ENCODE measurements at regions not wholly inside any gene's neighbourhood (a gene's known extent, or its start where the extent isn't known, plus 50 kb on each side); places are given as distances from the start of the nearest gene placed in this dataset.

DNA sequence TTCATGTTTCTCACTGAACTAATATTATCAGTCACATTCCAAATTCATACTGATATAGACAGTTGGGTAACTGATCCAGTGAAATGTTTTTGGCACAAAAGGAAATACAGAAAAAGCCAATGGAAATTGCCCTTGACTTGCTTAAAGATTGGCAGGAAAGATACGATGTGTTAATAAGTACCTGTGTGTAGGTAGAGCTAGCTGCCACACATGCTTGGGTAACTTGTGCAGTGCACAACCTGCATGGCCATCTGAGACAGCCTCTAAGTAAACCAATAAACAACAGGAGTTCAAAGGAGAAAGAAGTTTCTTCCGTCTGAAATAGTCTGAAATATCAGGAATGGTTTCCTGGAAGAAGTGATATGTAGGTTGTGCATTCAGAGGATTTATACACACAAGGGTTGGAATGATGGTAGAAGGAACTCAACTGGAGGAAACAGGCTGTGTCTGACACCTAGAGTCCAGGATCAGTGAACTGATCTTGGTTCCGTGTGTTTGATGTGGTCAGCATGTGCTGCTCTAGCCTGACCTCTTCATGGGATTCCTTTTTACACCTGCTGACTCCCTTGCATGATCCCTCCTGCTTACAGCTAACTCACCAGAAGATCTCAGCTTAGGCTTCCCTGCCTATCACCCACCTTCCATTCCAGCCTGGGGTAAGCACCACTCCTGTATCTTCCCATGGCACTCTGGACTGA lies 81.4 kb upstream of the KRR1 start:
- Histone ChIP-seq H2AFZ (replicated peaks; ENCODE audit: low read length, poor library complexity) (peak overlapping the region; percentile 38), H3K9me1 (ENCODE audit: insufficient read depth, low read length) (no peaks in the 10 kb centered on the region), H2BK5ac (ENCODE audit: low read depth, low read length, poor library complexity, severe bottlenecking) (no peak overlapping the region), H3K56ac (ENCODE audit: extremely low read depth, insufficient read depth, low read length) (no peak overlapping the region), H3K27ac (ENCODE audit: insufficient read depth, low read length) (no peak overlapping the region), H4K8ac (ENCODE audit: low read depth in 2 of 2, low read length in 2 of 2) (no peak overlapping the region), H3K79me1 (ENCODE audit: low read depth in 1 of 2, low read length in 2 of 2) (no peaks in the 10 kb centered on the region), H3K9me3 (ENCODE audit: control insufficient read depth, insufficient read depth, low read length) (peaks cover 2% of the 10 kb centered on the region; the same call in 1 of the 2 replicates), H4K20me1 (ENCODE audit: insufficient read depth, low read length) (no peaks in the 10 kb centered on the region), H4K91ac (ENCODE audit: insufficient read depth, low read depth, low read length) (0 out of 2 replicates have a peak overlapping the region, but pooled peaks have one; percentile 32), H4K5ac (ENCODE audit: low read depth, low read length) (no peak overlapping the region), H3K18ac (ENCODE audit: low read depth, low read length) (no peak overlapping the region), H3K23ac (ENCODE audit: low read depth, low read length) (no peak overlapping the region), H3K9ac (ENCODE audit: low read depth, low read length) (no peak overlapping the region), H2AK5ac (ENCODE audit: low read depth, low read length) (peak overlapping the region; percentile 57; the same call in 1 of the 2 replicates), H3K4me3 (ENCODE audit: insufficient read depth, low read depth, low read length) (no peak overlapping the region), H3K4me1 (ENCODE audit: control insufficient read depth, insufficient read depth, low read length) (peaks cover 2% of the 10 kb centered on the region; the same call in 1 of the 2 replicates), H2BK120ac (ENCODE audit: low read depth, low read length) (no peak overlapping the region), H2BK15ac (ENCODE audit: low read depth, low read length) (0 out of 3 replicates have a peak overlapping the region, but pooled peaks have one; percentile 15), H3K4ac (ENCODE audit: low read depth, low read length) (no peak overlapping the region; the same call in 1 of the 2 replicates), H3K14ac (replicated peaks; ENCODE audit: low read depth, low read length) (no peak overlapping the region), H3K27me3 (ENCODE audit: control insufficient read depth, insufficient read depth, low read length) (no peaks in the 10 kb centered on the region), H3K4me2 (ENCODE audit: low read depth, low read length) (no peak overlapping the region), H3K36me3 (ENCODE audit: control insufficient read depth, insufficient read depth, low read length) (no peaks in the 10 kb centered on the region), H2AK9ac (replicated peaks; ENCODE audit: low read depth, low read length, poor library complexity) (no peak overlapping the region), H2BK20ac (ENCODE audit: low read depth, low read length) (no peak overlapping the region)
- intact Hi-C loops (cut with micrococcal nuclease), result no loop called here
- DNase-seq, result no peak
- CTCF ChIA-PET, result no interaction called here
- dilution Hi-C loops (cut with HindIII; ENCODE audit: low sequenced_read_pairs, unreplicated experiment), result no loop called here
- POLR2A ChIA-PET (ENCODE audit: unreplicated experiment), result no interaction called here
- in situ Hi-C loops (cut with MboI; ENCODE audit: low sequenced_read_pairs), result no loop called here
- no peak for ATAC-seq (ENCODE audit: low read depth)
- TF ChIP-seq FOS (IDR thresholded peaks at IDR 0.05; ENCODE audit: low read depth, low read length) (no peak), SMC3 (IDR thresholded peaks at IDR 0.05; ENCODE audit: low read depth, low read length) (no peak), CEBPB (IDR thresholded peaks at IDR 0.05; ENCODE audit: low read depth, low read length) (no peak), BHLHE40 (IDR thresholded peaks at IDR 0.05; ENCODE audit: low read depth, low read length) (no peak)
- no CpG with 5 or more reads among the region's 3 CpGs for WGBS, 2 experiments (ENCODE audit: extremely low coverage in 2 of 2, insufficient read length in 1 of 2)
- BruUV-seq (replicated peaks), result no TSS peak
